ENCODE measurements at regions not wholly inside any gene's neighbourhood (a gene's known extent, or its start where the extent isn't known, plus 50 kb on each side); places are given as distances from the start of the nearest gene placed in this dataset.

DNA sequence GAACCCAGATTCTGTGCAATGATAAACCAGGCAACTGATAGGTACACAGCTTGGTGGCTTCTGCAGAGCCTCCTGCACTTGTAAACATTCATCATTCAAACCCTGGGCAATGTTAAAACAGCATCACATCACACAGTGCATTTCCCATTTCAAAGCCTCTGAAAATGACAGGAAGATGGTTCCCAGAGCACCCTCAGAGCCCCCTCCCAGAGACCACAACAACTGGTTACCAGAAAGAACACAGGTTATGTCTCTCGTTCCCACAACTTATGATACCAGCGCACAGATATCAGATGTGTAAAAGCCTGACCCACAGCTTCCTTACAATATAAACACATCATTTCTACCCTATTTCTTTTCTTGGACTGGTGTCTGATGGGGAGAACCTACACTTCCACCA is 248.7 kb downstream of the AUH start:
- TF ChIP-seq, protein P1, sequence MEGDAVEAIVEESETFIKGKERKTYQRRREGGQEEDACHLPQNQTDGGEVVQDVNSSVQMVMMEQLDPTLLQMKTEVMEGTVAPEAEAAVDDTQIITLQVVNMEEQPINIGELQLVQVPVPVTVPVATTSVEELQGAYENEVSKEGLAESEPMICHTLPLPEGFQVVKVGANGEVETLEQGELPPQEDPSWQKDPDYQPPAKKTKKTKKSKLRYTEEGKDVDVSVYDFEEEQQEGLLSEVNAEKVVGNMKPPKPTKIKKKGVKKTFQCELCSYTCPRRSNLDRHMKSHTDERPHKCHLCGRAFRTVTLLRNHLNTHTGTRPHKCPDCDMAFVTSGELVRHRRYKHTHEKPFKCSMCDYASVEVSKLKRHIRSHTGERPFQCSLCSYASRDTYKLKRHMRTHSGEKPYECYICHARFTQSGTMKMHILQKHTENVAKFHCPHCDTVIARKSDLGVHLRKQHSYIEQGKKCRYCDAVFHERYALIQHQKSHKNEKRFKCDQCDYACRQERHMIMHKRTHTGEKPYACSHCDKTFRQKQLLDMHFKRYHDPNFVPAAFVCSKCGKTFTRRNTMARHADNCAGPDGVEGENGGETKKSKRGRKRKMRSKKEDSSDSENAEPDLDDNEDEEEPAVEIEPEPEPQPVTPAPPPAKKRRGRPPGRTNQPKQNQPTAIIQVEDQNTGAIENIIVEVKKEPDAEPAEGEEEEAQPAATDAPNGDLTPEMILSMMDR (IDR thresholded peaks at IDR 0.05; ENCODE audit: low read depth, low read length) = no peak

GRCh38 chr9:91114450-91114849 is 247.3 kb downstream of the AUH start:
- no peak overlapping the region for H3K4me3 ChIP-seq (ENCODE audit: low read depth, low read length)
- TF ChIP-seq, protein P1 (IDR thresholded peaks at IDR 0.05; ENCODE audit: low read depth, low read length) = no peak

More for the DNA sequence above, 248.7 kb downstream of the AUH start:
- H3K4me3 ChIP-seq (ENCODE audit: low read depth, low read length) = no peak overlapping the region

- TF ChIP-seq, protein P1 (IDR thresholded peaks at IDR 0.05; ENCODE audit: low read depth, low read length) = no peak
- H3K4me3 ChIP-seq (ENCODE audit: low read depth, low read length) = no peak overlapping the region
Measured at GRCh38 chr9:91116211-91116610, 245.5 kb downstream of the AUH start.

GRCh38 chr9:91116711-91117110 is 245.0 kb downstream of the AUH start:
- TF ChIP-seq, protein P1 (IDR thresholded peaks at IDR 0.05; ENCODE audit: low read depth, low read length) = no peak

DNA sequence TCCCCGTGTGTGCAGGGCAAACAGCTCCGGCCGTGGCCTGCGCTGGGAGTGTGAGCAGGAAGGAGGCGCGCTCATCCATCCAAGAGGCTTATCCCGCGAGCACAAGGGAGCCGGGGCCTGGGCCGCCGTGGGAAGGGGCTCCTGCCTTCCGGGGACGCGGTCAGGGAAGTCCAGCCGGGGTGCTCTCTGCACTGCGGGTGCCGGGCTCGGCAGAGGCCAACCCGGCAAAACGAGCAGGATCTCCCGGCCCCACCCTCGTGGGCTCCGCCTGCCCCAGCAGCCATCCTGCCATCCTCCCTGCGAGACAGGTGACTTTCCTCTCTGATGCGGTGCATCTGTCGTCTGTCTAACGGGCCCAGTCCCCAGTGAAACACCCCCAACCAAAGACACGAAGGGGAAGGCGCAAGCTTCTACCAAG is 244.2 kb downstream of the AUH start:
- TF ChIP-seq, protein P1 (IDR thresholded peaks at IDR 0.05; ENCODE audit: low read depth, low read length) = no peak
- H3K4me3 ChIP-seq (ENCODE audit: low read depth, low read length) = no peak overlapping the region

More at GRCh38 chr9:91116711-91117110, 245.0 kb downstream of the AUH start:
- no peak overlapping the region for H3K4me3 ChIP-seq (ENCODE audit: low read depth, low read length)

- H3K4me3 ChIP-seq (ENCODE audit: low read depth, low read length) = peak overlapping the region; percentile 44
- TF ChIP-seq, protein P1 (IDR thresholded peaks at IDR 0.05; ENCODE audit: low read depth, low read length) = no peak
Measured at GRCh38 chr9:91117959-91118703, 243.6 kb downstream of the AUH start.

DNA sequence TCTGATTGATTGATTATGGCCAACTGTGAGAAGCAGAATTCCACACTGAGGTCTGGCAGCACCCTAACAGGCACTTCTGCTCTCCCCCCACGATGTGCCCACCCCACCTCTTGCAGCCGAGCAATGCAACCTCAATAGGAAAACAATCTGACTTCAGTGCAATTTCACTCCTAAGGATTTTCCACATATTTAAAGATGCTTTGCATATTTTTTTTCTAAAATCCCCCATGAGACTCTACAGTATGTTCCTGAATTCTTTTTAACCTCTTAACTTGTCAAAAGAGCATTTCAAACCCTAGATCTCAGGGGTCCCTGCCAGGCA is 243.1 kb downstream of the AUH start:
- TF ChIP-seq, protein P1 (IDR thresholded peaks at IDR 0.05; ENCODE audit: low read depth, low read length) = no peak
- H3K4me3 ChIP-seq (ENCODE audit: low read depth, low read length) = peak overlapping the region; percentile 44

All from WI38 (cell line).